Esophagus muscularis mucosa (tissue), 4 donors: ENCODE measurements at regions not wholly inside any gene's neighbourhood (a gene's known extent, or its start where the extent isn't known, plus 50 kb on each side); places are given as distances from the start of the nearest gene placed in this dataset.

Source experiments
- DNase-seq: peaks from one replicate; pipeline ENCODE4 v3.0.0-alpha.2; 2017; ENCODE audit errors: extremely low spot score
- H3K27ac ChIP-seq, 4 donors: fragments of 200-600 bp; sonication (generic); replicated peaks in 1 of 4; 1 replicate in 3 of 4; 2 replicates in 1 of 4; pipeline ENCODE4 v1.5.1; 2016 to 2019; ENCODE audit warnings: mild to moderate bottlenecking in 1 of 4
- H3K27me3 ChIP-seq, 4 donors: fragments of 200-600 bp; sonication (generic); one replicate each; pipeline versions ENCODE4 v1.5.1 to v1.6.0; 2016 to 2019
- H3K36me3 ChIP-seq, 4 donors: fragments of 200-600 bp; sonication (generic); one replicate each; pipeline ENCODE4 v1.5.1; 2016 to 2019
- H3K4me1 ChIP-seq, 4 donors: fragments of 200-600 bp; sonication (generic); one replicate each; pipeline ENCODE4 v1.5.1; 2016 to 2019
- H3K4me3 ChIP-seq, 4 donors: fragments of 200-600 bp; sonication (generic); 1 replicate in 2 of 4; 2 replicates in 2 of 4; pipeline ENCODE4 v1.5.1; 2016 to 2019; ENCODE audit warnings: mild to moderate bottlenecking in 4 of 4, moderate library complexity in 1 of 4
- H3K9me3 ChIP-seq, 4 donors: fragments of 200-600 bp; sonication (generic); 1 replicate in 3 of 4; 2 replicates in 1 of 4; pipeline ENCODE4 v1.5.1; 2016 to 2019
- CTCF ChIP-seq, 3 experiments: fragments of 200-600 bp in 2 of 3; fragments of 450-650 bp in 1 of 3; sonication (generic) in 2 of 3; IDR thresholded peaks; one replicate each; pipeline ENCODE4 v1.5.1; 2017 to 2019; ENCODE audit warnings: antibody characterized with exemption in 3 of 3, mild to moderate bottlenecking in 2 of 3, moderate library complexity in 1 of 3
- EP300 ChIP-seq: sonication (generic); formaldehyde crosslinking; IDR thresholded peaks from one replicate; pipeline ENCODE4 v1.6.1; 2017; ENCODE audit warnings: antibody characterized with exemption
- POLR2A ChIP-seq: fragments of 450-650 bp; IDR thresholded peaks from one replicate; pipeline ENCODE4 v1.6.1; 2017; ENCODE audit warnings: antibody characterized with exemption, moderate library complexity, mild to moderate bottlenecking, low read depth
- POLR2AphosphoS5 ChIP-seq, 2 donors: sonication (generic); formaldehyde crosslinking; IDR thresholded peaks; one replicate each; pipeline ENCODE4 v1.6.1; 2017; ENCODE audit warnings: antibody characterized with exemption in 2 of 2
- WGBS: methylation state at CpG from one replicate; pipeline ENCODE4 v1.1.5; 2018; 5-methylcytosine and 5-hydroxymethylcytosine counted together
- intact Hi-C: fragments of 100-400 bp; cut with DNase I; formaldehyde crosslinking; loops from one replicate; pipeline ENCODE4 v1.15.1; 2023

GRCh38 chr1:64323882-64324281, 120.5 kb downstream of the UBE2U start:
- H3K4me1 ChIP-seq: no peaks in the 10 kb centered on the region
- H3K27me3 ChIP-seq: no peaks in the 10 kb centered on the region
- TF ChIP-seq EP300: no peak
- TF ChIP-seq CTCF (IDR thresholded peaks at IDR 0.05): no peak
- no peaks in the 10 kb centered on the region for H3K36me3 ChIP-seq
- intact Hi-C loops: no loop called here
- H3K4me3 ChIP-seq: no peak overlapping the region
- H3K9me3 ChIP-seq: no peaks in the 10 kb centered on the region
- 91% methylated on average over 4 of the region's 4 CpGs for WGBS
- H3K27ac ChIP-seq: no peak overlapping the region
- no peak for DNase-seq

GRCh38 chr1:64325856-64326255, 122.4 kb downstream of the UBE2U start:
- no peaks in the 10 kb centered on the region for H3K27me3 ChIP-seq
- TF ChIP-seq POLR2AphosphoS5 (IDR thresholded peaks at IDR 0.05) (no peak), EP300 (no peak), CTCF (IDR thresholded peaks at IDR 0.05) (no peak), POLR2A (no peak)
- no peak overlapping the region for H3K4me3 ChIP-seq
- intact Hi-C loops: no loop called here
- 72% methylated on average over 5 of the region's 5 CpGs for WGBS
- no peaks in the 10 kb centered on the region for H3K36me3 ChIP-seq
- no peaks in the 10 kb centered on the region for H3K4me1 ChIP-seq
- DNase-seq: no peak
- H3K27ac ChIP-seq: no peak overlapping the region
- H3K9me3 ChIP-seq: no peaks in the 10 kb centered on the region

DNA sequence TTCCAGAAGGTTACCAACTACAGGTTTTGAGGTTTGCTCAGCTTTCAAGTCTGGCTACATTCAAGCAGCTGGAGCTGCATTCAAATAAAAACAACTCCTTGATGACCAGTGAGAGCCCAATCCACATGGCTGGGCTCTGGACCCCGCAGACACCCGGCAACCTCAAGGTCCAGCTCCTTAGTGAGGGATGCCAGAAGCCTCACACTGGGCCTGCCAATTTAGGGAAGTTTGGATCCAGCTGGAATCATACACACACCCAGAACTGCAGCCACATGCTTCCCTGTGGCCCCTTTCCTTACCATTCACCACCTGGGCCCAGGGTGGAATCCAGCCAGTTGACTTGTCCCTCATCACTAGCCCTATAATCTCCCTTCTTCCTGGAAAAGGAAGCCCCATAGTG, 123.7 kb downstream of the UBE2U start:
- no peak overlapping the region for H3K27ac ChIP-seq
- no peaks in the 10 kb centered on the region for H3K9me3 ChIP-seq
- H3K36me3 ChIP-seq: no peaks in the 10 kb centered on the region
- no peaks in the 10 kb centered on the region for H3K27me3 ChIP-seq
- H3K4me3 ChIP-seq: no peak overlapping the region
- intact Hi-C loops: no loop called here
- TF ChIP-seq POLR2AphosphoS5 (IDR thresholded peaks at IDR 0.05): no peak
- TF ChIP-seq POLR2A: no peak
- TF ChIP-seq EP300: no peak
- TF ChIP-seq CTCF (IDR thresholded peaks at IDR 0.05): no peak
- DNase-seq: no peak
- H3K4me1 ChIP-seq: no peaks in the 10 kb centered on the region
- WGBS: no CpG with 5 or more reads among the region's 2 CpGs

GRCh38 chr1:64328193-64328592, 124.8 kb downstream of the UBE2U start:
- intact Hi-C loops: no loop called here
- H3K9me3 ChIP-seq: no peaks in the 10 kb centered on the region
- H3K36me3 ChIP-seq: no peaks in the 10 kb centered on the region
- no peak for DNase-seq
- WGBS: 90% methylated on average over 3 of the region's 3 CpGs
- H3K4me3 ChIP-seq: no peak overlapping the region
- H3K4me1 ChIP-seq: no peaks in the 10 kb centered on the region
- no peak overlapping the region for H3K27ac ChIP-seq
- TF ChIP-seq POLR2A: no peak
- no peak for TF ChIP-seq POLR2AphosphoS5 (IDR thresholded peaks at IDR 0.05)
- no peak for TF ChIP-seq CTCF (IDR thresholded peaks at IDR 0.05)
- TF ChIP-seq EP300: no peak
- no peaks in the 10 kb centered on the region for H3K27me3 ChIP-seq

DNA sequence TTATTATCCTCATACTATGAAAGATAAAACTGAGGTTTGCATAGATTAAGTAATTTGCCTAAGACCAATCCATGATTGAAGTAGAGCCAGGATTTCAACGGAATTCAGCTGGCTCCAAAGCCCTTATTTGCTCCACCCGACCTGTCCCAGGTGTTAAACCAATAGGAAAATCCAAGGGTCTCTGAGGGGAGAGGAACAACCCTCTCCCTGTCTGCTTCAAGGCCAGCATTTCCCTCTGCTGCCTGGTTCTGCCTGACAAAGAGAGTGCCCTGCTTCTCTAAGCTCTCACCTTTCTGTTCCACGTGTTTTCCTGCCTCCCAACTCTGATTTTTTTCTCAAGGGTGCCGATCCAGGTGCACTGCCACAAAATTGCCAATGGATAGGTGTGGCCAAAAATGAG, 127.4 kb downstream of the UBE2U start:
- no peaks in the 10 kb centered on the region for H3K9me3 ChIP-seq
- WGBS: 57% methylated on average over 4 of the region's 4 CpGs
- no peaks in the 10 kb centered on the region for H3K27me3 ChIP-seq
- H3K36me3 ChIP-seq: no peaks in the 10 kb centered on the region
- no peaks in the 10 kb centered on the region for H3K4me1 ChIP-seq
- intact Hi-C loops: no loop called here
- no peak overlapping the region for H3K4me3 ChIP-seq
- TF ChIP-seq EP300 (no peak), POLR2AphosphoS5 (IDR thresholded peaks at IDR 0.05) (no peak)
- H3K27ac ChIP-seq: no peak overlapping the region
- DNase-seq: no peak
